K562 (cell line): ENCODE measurements at regions not wholly inside any gene's neighbourhood (a gene's known extent, or its start where the extent isn't known, plus 50 kb on each side); places are given as distances from the start of the nearest gene placed in this dataset.

Experiments
- EHMT2 ChIP-seq: fragments of 450-650 bp; IDR thresholded peaks from 2 replicates; pipeline ENCODE4 v1.6.1; 2018; ENCODE audit warnings: antibody characterized with exemption
- FOXM1 ChIP-seq, 2 experiments: fragments of 450-650 bp in 1 of 2; sonication (generic) in 1 of 2; formaldehyde crosslinking in 1 of 2; IDR thresholded peaks; 2 replicates each; pipeline versions ENCODE4 v1.6.1 to v1.9.0; 2017 to 2022; ENCODE audit warnings: low read depth in 2 of 2, mild to moderate bottlenecking in 2 of 2, missing genetic modification reagents in 1 of 2, moderate library complexity in 1 of 2
- MED1 ChIP-seq: sonication (generic); formaldehyde crosslinking; IDR thresholded peaks from 2 replicates; pipeline ENCODE4 v1.8.1; 2023; ENCODE audit warnings: missing genetic modification reagents, borderline replicate concordance
- POLR2AphosphoS5 ChIP-seq: IDR thresholded peaks from 2 replicates; pipeline ENCODE4 v1.6.1; 2011; ENCODE audit warnings: mild to moderate bottlenecking, low read depth, low read length, moderate library complexity; ENCODE audit not compliant: control insufficient read depth, insufficient read depth
- REST ChIP-seq, 2 experiments: fragments of 450-650 bp; formaldehyde crosslinking in 1 of 2; IDR thresholded peaks; 2 replicates each; pipeline versions ENCODE4 v1.4.0 to v1.6.1; 2014 to 2020; ENCODE audit warnings: mild to moderate bottlenecking in 2 of 2, borderline replicate concordance in 1 of 2, low read depth in 1 of 2
- SMARCA5 ChIP-seq: fragments of 450-650 bp; IDR thresholded peaks from 2 replicates; pipeline ENCODE4 v1.6.1; 2016
- TAL1 ChIP-seq: fragments of 450-650 bp; IDR thresholded peaks from 2 replicates; pipeline ENCODE4 v1.6.1; 2016; ENCODE audit warnings: mild to moderate bottlenecking
- TEAD1 ChIP-seq, 2 experiments: fragments of 450-650 bp in 1 of 2; sonication (generic) in 1 of 2; formaldehyde crosslinking; IDR thresholded peaks; 2 replicates each; pipeline versions ENCODE4 v1.4.0 to v1.8.0; 2020 to 2022; ENCODE audit warnings: mild to moderate bottlenecking in 2 of 2, missing genetic modification reagents in 1 of 2
- ZNF280A ChIP-seq: fragments of 450-650 bp; IDR thresholded peaks from 2 replicates; pipeline ENCODE4 v1.6.1; 2018; ENCODE audit warnings: mild to moderate bottlenecking, low read depth; ENCODE audit not compliant: partially characterized antibody
- ZNF384 ChIP-seq: IDR thresholded peaks from 2 replicates; pipeline ENCODE4 v1.6.1; 2012; ENCODE audit warnings: low read depth, low read length, improper control_type of control experiment
- TF ChIP-seq, protein P1 (sequence below), 3 experiments: IDR thresholded peaks in 2 of 3; conservative IDR thresholded peaks in 1 of 3; 2 replicates each; pipeline ENCODE4 v1.5.1; 2011 to 2012; ENCODE audit warnings: low read length in 3 of 3, mild to moderate bottlenecking in 3 of 3, control low read depth in 2 of 3, improper control_type of control experiment in 1 of 3, inconsistent platforms in 1 of 3, low read depth in 1 of 3, mixed read lengths in 1 of 3, moderate library complexity in 1 of 3; ENCODE audit not compliant: insufficient read depth in 2 of 3
- TF ChIP-seq, protein P2 (sequence below): fragments of 450-650 bp; conservative IDR thresholded peaks from 2 replicates; pipeline ENCODE4 v1.6.1; 2016; ENCODE audit warnings: missing genetic modification characterization, low read depth, mild to moderate bottlenecking, control low read depth, missing compliant biosample characterization

DNA sequence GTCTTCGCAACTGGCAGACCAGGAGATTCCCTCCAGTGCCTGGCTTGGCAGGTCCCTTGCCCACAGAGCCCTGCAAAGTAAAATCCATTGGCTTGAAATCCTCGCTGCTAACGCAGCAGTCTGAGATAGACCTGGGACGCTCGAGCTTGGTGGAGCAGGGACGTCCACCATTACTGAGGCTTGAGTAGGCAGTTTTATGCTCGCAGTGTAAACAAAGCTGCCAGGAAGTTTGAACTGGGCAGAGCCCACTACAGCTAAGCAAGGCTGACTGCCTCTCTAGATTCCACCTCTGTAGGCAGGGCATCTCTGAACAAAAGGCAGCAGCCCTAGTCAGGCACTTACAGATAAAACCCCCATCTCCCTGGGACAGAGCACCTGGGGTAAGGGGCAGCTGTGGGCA, 205.0 kb upstream of the MME start:
- TF ChIP-seq MED1, result no peak
- TF ChIP-seq REST (IDR thresholded peaks at IDR 0.05; ENCODE audit: borderline replicate concordance), result no peak
- no peak for TF ChIP-seq REST (CRISPR knock-in tag; IDR thresholded peaks at IDR 0.05; ENCODE audit: low read depth)
- TF ChIP-seq, protein P1, sequence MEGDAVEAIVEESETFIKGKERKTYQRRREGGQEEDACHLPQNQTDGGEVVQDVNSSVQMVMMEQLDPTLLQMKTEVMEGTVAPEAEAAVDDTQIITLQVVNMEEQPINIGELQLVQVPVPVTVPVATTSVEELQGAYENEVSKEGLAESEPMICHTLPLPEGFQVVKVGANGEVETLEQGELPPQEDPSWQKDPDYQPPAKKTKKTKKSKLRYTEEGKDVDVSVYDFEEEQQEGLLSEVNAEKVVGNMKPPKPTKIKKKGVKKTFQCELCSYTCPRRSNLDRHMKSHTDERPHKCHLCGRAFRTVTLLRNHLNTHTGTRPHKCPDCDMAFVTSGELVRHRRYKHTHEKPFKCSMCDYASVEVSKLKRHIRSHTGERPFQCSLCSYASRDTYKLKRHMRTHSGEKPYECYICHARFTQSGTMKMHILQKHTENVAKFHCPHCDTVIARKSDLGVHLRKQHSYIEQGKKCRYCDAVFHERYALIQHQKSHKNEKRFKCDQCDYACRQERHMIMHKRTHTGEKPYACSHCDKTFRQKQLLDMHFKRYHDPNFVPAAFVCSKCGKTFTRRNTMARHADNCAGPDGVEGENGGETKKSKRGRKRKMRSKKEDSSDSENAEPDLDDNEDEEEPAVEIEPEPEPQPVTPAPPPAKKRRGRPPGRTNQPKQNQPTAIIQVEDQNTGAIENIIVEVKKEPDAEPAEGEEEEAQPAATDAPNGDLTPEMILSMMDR (IDR thresholded peaks at IDR 0.05 in 2 of 3, conservative IDR thresholded peaks at IDR 0.05 in 1 of 3; ENCODE audit: insufficient read depth in 2 of 3, low read depth in 1 of 3, low read length in 3 of 3), result no peak
- TF ChIP-seq SMARCA5, result no peak
- no peak for TF ChIP-seq ZNF280A
- TF ChIP-seq TEAD1 (CRISPR knock-in tag; IDR thresholded peaks at IDR 0.05), result no peak
- TF ChIP-seq, protein P2, sequence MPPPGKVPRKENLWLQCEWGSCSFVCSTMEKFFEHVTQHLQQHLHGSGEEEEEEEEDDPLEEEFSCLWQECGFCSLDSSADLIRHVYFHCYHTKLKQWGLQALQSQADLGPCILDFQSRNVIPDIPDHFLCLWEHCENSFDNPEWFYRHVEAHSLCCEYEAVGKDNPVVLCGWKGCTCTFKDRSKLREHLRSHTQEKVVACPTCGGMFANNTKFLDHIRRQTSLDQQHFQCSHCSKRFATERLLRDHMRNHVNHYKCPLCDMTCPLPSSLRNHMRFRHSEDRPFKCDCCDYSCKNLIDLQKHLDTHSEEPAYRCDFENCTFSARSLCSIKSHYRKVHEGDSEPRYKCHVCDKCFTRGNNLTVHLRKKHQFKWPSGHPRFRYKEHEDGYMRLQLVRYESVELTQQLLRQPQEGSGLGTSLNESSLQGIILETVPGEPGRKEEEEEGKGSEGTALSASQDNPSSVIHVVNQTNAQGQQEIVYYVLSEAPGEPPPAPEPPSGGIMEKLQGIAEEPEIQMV (tag), result no peak
- TF ChIP-seq FOXM1 (IDR thresholded peaks at IDR 0.05; ENCODE audit: low read depth), result no peak
- no peak for TF ChIP-seq FOXM1 (CRISPR knock-in tag; IDR thresholded peaks at IDR 0.05; ENCODE audit: low read depth)
- no peak for TF ChIP-seq POLR2AphosphoS5
- no peak for TF ChIP-seq ZNF384
- TF ChIP-seq TAL1, result no peak
- TF ChIP-seq EHMT2, result no peak
